Trophoblast cell (in vitro differentiated cells and primary cell): ENCODE measurements at regions not wholly inside any gene's neighbourhood (a gene's known extent, or its start where the extent isn't known, plus 50 kb on each side); places are given as distances from the start of the nearest gene placed in this dataset.

Source experiments
- DNase-seq, 2 donors: peaks; one replicate each; pipeline ENCODE4 v3.0.0-alpha.2; 2016
- H2AFZ ChIP-seq: 2 replicates; pipeline ENCODE4 v1.6.1; 2013; ENCODE audit warnings: low read length, moderate library complexity, mild to moderate bottlenecking; ENCODE audit not compliant: insufficient read depth, poor library complexity
- H2AK5ac ChIP-seq: 2 replicates; pipeline ENCODE4 v1.6.1; 2013; ENCODE audit warnings: mild to moderate bottlenecking, low read length
- H2BK120ac ChIP-seq: 2 replicates; pipeline ENCODE4 v1.6.1; 2013; ENCODE audit warnings: low read length, mild to moderate bottlenecking, moderate library complexity; ENCODE audit not compliant: insufficient read depth, poor library complexity
- H2BK12ac ChIP-seq: 2 replicates; pipeline ENCODE4 v1.6.1; 2013; ENCODE audit warnings: mild to moderate bottlenecking, low read length, moderate library complexity
- H2BK5ac ChIP-seq: 2 replicates; pipeline ENCODE4 v1.6.1; 2013; ENCODE audit warnings: low read length, low read depth, moderate library complexity, mild to moderate bottlenecking; ENCODE audit not compliant: poor library complexity
- H3K14ac ChIP-seq: 2 replicates; pipeline ENCODE4 v1.6.1; 2013; ENCODE audit warnings: mild to moderate bottlenecking, low read length
- H3K18ac ChIP-seq: 2 replicates; pipeline ENCODE4 v1.6.1; 2013; ENCODE audit warnings: mild to moderate bottlenecking, low read length
- H3K23ac ChIP-seq: 2 replicates; pipeline ENCODE4 v1.6.1; 2013; ENCODE audit warnings: low read length
- H3K27ac ChIP-seq: 2 replicates; pipeline ENCODE4 v1.5.1; 2013; ENCODE audit warnings: low read depth, mild to moderate bottlenecking, inconsistent platforms, low read length, moderate library complexity
- H3K27me3 ChIP-seq: 2 replicates; pipeline ENCODE4 v1.6.1; 2013; ENCODE audit warnings: inconsistent platforms, mild to moderate bottlenecking, low read length, moderate library complexity; ENCODE audit not compliant: insufficient read depth
- H3K36me3 ChIP-seq, 2 experiments: 1 replicate in 1 of 2; 2 replicates in 1 of 2; pipeline ENCODE4 v1.6.1; 2013; ENCODE audit warnings: low read length in 2 of 2, mild to moderate bottlenecking in 2 of 2, moderate library complexity in 1 of 2; ENCODE audit not compliant: insufficient read depth in 2 of 2, control insufficient read depth in 1 of 2
- H3K4ac ChIP-seq: 2 replicates; pipeline ENCODE4 v1.6.1; 2013; ENCODE audit warnings: low read depth, mild to moderate bottlenecking, low read length, moderate library complexity
- H3K4me1 ChIP-seq, 2 experiments: 1 replicate in 1 of 2; 2 replicates in 1 of 2; pipeline ENCODE4 v1.6.1; 2013; ENCODE audit warnings: low read length in 2 of 2, mild to moderate bottlenecking in 2 of 2, moderate library complexity in 1 of 2; ENCODE audit not compliant: insufficient read depth in 2 of 2, control insufficient read depth in 1 of 2
- H3K4me2 ChIP-seq: 2 replicates; pipeline ENCODE4 v1.6.1; 2013; ENCODE audit warnings: inconsistent platforms, mild to moderate bottlenecking, low read length, moderate library complexity
- H3K4me3 ChIP-seq: 2 replicates; pipeline ENCODE4 v1.5.1; 2013; ENCODE audit warnings: mild to moderate bottlenecking, low read depth, low read length, inconsistent platforms
- H3K79me1 ChIP-seq: one replicate; pipeline ENCODE4 v1.6.1; 2013; ENCODE audit warnings: low read length
- H3K79me2 ChIP-seq: 2 replicates; pipeline ENCODE4 v1.6.1; 2013; ENCODE audit warnings: low read length, mild to moderate bottlenecking; ENCODE audit not compliant: control insufficient read depth, insufficient read depth, poor library complexity
- H3K9ac ChIP-seq: 2 replicates; pipeline ENCODE4 v1.6.1; 2013; ENCODE audit warnings: mild to moderate bottlenecking, low read length
- H3K9me3 ChIP-seq: 2 replicates; pipeline ENCODE4 v1.6.1; 2013; ENCODE audit warnings: low read depth, mild to moderate bottlenecking, control low read depth, inconsistent platforms, low read length; ENCODE audit not compliant: insufficient read depth
- H4K12ac ChIP-seq: 2 replicates; pipeline ENCODE4 v1.6.1; 2013; ENCODE audit warnings: low read depth, mild to moderate bottlenecking, low read length, moderate library complexity
- H4K8ac ChIP-seq: 2 replicates; pipeline ENCODE4 v1.6.1; 2013; ENCODE audit warnings: low read depth, mild to moderate bottlenecking, low read length, moderate library complexity
- H4K91ac ChIP-seq: one replicate; pipeline ENCODE4 v1.6.1; 2013; ENCODE audit warnings: low read depth, mild to moderate bottlenecking, low read length, moderate library complexity
- WGBS: extraction: QIAGEN DNeasy Blood & Tissue Kit; methylation state at CpG from one replicate; pipeline ENCODE4 v1.1.7; 2013; ENCODE audit warnings: missing lambda C conversion rate; ENCODE audit not compliant: insufficient read length, insufficient coverage; ENCODE audit errors: extremely low coverage; 5-methylcytosine and 5-hydroxymethylcytosine counted together

DNA sequence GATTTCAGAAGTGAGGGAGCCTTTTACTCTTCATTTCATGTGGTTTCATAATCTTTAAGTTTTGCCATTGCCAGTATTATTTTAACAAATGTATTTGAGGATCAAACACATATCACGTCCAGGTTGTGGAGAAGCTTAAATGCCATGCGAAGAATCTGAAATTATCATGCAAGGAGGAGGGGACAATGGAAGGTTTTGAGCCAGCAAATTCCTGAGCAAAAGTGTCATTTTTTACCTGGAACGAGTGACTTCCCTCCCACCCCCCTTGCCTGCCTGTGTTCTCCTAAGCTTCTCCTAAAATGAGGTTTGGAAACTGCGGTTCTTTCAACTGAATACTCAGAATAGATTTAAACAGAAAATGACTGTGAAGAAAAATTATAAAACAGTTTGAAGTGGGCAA is 77.6 kb downstream of the C16orf95 start:
- H3K4me3 ChIP-seq = no peak overlapping the region
- H3K4me1 ChIP-seq = peaks cover 14 to 29% of the 10 kb centered on the region in 2 experiments
- H2AFZ ChIP-seq = no peak overlapping the region
- H3K23ac ChIP-seq = no peak overlapping the region
- H3K79me2 ChIP-seq = peaks cover 1% of the 10 kb centered on the region
- no peak overlapping the region for H3K27ac ChIP-seq
- H3K4ac ChIP-seq = no peak overlapping the region
- no peak overlapping the region for H2BK120ac ChIP-seq
- H4K12ac ChIP-seq = no peak overlapping the region
- peaks cover 21% of the 10 kb centered on the region for H3K79me1 ChIP-seq
- no peak overlapping the region for H3K9ac ChIP-seq
- H3K4me2 ChIP-seq = no peak overlapping the region
- no CpG with 5 or more reads among the region's 4 CpGs for WGBS
- peak; percentile 47 to 85 for DNase-seq
- no peak overlapping the region for H2BK5ac ChIP-seq
- H3K36me3 ChIP-seq = no peaks in the 10 kb centered on the region
- peaks cover 1% of the 10 kb centered on the region for H3K9me3 ChIP-seq
- H3K27me3 ChIP-seq = no peaks in the 10 kb centered on the region
- no peak overlapping the region for H3K14ac ChIP-seq
- no peak overlapping the region for H2BK12ac ChIP-seq
- H2AK5ac ChIP-seq = no peak overlapping the region
- no peak overlapping the region for H4K8ac ChIP-seq
- no peak overlapping the region for H4K91ac ChIP-seq
- H3K18ac ChIP-seq = no peak overlapping the region

DNA sequence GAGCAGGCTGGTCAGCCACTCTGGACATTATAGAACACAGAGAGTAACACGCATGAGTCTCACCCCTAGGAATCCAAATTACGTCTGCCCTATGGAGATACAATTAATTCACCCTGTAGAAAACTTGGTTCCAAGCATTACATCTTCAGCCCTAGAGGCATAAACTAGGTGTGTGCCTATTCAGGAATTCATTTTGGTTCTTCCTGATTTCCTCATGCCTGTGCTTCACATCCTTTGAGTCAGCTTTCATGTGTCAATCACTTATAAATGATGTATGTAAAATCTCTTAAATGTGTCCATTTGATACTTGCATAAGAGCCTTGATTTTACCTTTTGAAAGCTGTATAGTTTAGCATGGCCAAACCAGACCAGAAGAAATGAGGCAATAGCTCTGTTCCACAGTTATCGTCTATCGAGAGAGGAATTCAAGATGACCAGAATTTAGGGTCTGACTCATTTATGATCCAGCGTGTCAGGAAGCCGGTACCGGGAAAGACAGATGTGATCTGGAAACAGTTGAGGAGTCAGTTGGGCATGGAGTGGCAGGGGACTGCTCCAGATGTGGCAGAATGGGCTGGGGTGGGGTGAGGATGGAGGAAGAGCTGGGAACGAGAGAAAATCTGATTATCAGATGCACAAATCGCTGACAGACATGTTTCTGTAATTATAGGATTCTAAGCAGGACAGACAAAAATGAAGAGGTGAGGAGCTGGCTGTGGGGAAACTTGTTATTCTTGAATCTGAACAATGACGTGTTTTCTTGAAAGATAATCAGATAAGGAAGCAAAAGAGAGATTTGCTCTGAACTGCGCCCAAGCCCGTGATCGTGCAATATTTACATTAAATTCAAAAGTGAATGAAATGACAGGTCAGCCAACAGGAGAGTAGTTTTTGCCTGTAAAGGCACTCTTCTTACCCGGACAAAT is 76.7 kb downstream of the C16orf95 start:
- H3K27me3 ChIP-seq = no peaks in the 10 kb centered on the region
- H2AK5ac ChIP-seq = no peak overlapping the region
- H2AFZ ChIP-seq = no peak overlapping the region
- H4K12ac ChIP-seq = no peak overlapping the region
- H3K36me3 ChIP-seq = no peaks in the 10 kb centered on the region
- peak overlapping the region; percentile 18 for H4K8ac ChIP-seq
- peak overlapping the region; percentile 51 for H3K18ac ChIP-seq
- peaks cover 1% of the 10 kb centered on the region for H3K79me2 ChIP-seq
- peak overlapping the region; percentile 73 for H2BK5ac ChIP-seq
- H3K23ac ChIP-seq = no peak overlapping the region
- peak overlapping the region; percentile 92 for H4K91ac ChIP-seq
- H3K4me1 ChIP-seq = peaks cover 14 to 28% of the 10 kb centered on the region in 2 experiments
- peak overlapping the region; percentile 42 for H3K4me2 ChIP-seq
- no peaks in the 10 kb centered on the region for H3K9me3 ChIP-seq
- H3K14ac ChIP-seq = peak overlapping the region; percentile 9
- no peak overlapping the region for H3K4me3 ChIP-seq
- H3K4ac ChIP-seq = no peak overlapping the region
- peak; percentile 87 to 99 for DNase-seq
- H2BK12ac ChIP-seq = peak overlapping the region; percentile 85
- peak overlapping the region; percentile 77 for H3K27ac ChIP-seq
- H3K79me1 ChIP-seq = peaks cover 18% of the 10 kb centered on the region
- WGBS = no CpG with 5 or more reads among the region's 14 CpGs
- H2BK120ac ChIP-seq = peak overlapping the region; percentile 97
- H3K9ac ChIP-seq = no peak overlapping the region

DNA sequence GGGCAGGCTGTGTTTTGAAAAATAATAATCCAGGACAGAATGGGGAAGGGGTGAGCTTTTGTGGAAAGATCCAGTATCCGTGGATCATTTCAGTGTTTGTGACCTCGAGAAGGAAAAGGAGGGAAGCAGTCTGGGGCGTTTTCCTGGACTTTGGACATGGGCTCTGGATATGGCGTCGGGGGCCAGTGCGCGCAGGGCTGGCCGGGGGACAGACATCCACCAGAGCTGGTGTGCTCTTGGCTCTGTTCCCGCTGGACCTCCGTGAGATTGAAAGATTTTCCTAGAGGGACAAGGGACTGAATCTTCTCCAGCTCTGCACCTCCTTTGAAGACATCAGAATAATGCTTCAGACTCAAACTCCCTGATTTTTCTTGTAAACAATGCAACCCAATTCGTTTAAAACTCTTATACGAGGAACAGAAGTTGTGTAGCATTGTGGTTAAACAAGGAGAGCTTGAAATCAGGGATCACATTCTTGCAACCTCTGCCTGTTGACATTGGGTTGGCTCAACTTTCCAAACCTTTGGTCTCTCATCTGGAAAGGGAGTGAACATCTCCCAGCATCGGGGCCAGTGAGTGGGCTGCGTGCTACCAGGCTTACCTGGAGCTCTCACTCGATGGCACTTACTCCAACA is 75.9 kb downstream of the C16orf95 start:
- Histone ChIP-seq H3K27ac (peak overlapping the region; percentile 55), H3K23ac (no peak overlapping the region), H3K18ac (peak overlapping the region; percentile 88), H3K9ac (no peak overlapping the region), H3K36me3 (no peaks in the 10 kb centered on the region), H2BK5ac (peak overlapping the region; percentile 73), H3K14ac (peak overlapping the region; percentile 87), H3K4me2 (peak overlapping the region; percentile 24), H3K4me1 (peaks cover 10 to 24% of the 10 kb centered on the region in 2 experiments), H4K91ac (peak overlapping the region; percentile 92), H3K4ac (peak overlapping the region; percentile 94), H2BK12ac (peak overlapping the region; percentile 97), H4K8ac (peak overlapping the region; percentile 58), H3K27me3 (no peaks in the 10 kb centered on the region), H3K9me3 (no peaks in the 10 kb centered on the region), H2AFZ (no peak overlapping the region), H3K4me3 (no peak overlapping the region), H2AK5ac (peak overlapping the region; percentile 95), H3K79me2 (peaks cover 1% of the 10 kb centered on the region), H3K79me1 (peaks cover 17% of the 10 kb centered on the region), H2BK120ac (peak overlapping the region; percentile 97), H4K12ac (peak overlapping the region; percentile 65)
- no CpG with 5 or more reads among the region's 15 CpGs for WGBS
- no peak for DNase-seq

DNA sequence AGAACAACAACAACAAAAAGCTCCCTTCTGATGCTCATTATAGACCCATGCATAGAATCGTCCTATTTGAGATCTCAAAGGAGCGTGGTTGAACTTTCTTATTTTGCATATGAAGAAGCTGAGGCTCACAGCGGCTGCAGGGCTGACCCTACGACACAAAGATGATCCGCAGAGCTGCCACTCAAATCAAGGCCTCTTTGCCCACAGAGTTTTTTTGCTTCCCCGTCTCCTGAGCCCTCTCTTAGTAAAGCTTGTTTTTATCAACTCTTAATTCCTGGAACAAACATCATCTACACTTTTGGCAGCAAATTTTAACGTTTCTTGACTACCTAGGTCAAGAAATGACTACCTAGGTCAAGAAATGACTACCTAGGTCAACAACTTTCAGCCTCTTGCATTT is 73.7 kb downstream of the C16orf95 start:
- no peak overlapping the region for H3K14ac ChIP-seq
- no peaks in the 10 kb centered on the region for H3K27me3 ChIP-seq
- H4K91ac ChIP-seq = no peak overlapping the region
- no peak overlapping the region for H3K4me2 ChIP-seq
- H3K4me3 ChIP-seq = no peak overlapping the region
- WGBS = no CpG with 5 or more reads among the region's 7 CpGs
- H2BK5ac ChIP-seq = no peak overlapping the region
- H4K12ac ChIP-seq = no peak overlapping the region
- H2AK5ac ChIP-seq = no peak overlapping the region
- H2BK120ac ChIP-seq = no peak overlapping the region
- no peak for DNase-seq
- peaks cover 12% of the 10 kb centered on the region for H3K79me1 ChIP-seq
- H3K27ac ChIP-seq = no peak overlapping the region
- H3K9ac ChIP-seq = no peak overlapping the region
- H3K79me2 ChIP-seq = peaks cover 1% of the 10 kb centered on the region
- H2BK12ac ChIP-seq = no peak overlapping the region
- peaks cover 9 to 22% of the 10 kb centered on the region in 2 experiments for H3K4me1 ChIP-seq
- H3K36me3 ChIP-seq = no peaks in the 10 kb centered on the region
- no peak overlapping the region for H3K18ac ChIP-seq
- no peak overlapping the region for H3K4ac ChIP-seq
- H3K9me3 ChIP-seq = no peaks in the 10 kb centered on the region
- no peak overlapping the region for H3K23ac ChIP-seq
- H2AFZ ChIP-seq = no peak overlapping the region
- no peak overlapping the region for H4K8ac ChIP-seq
